Panc1 (cell line): ENCODE measurements at regions not wholly inside any gene's neighbourhood (a gene's known extent, or its start where the extent isn't known, plus 50 kb on each side); places are given as distances from the start of the nearest gene placed in this dataset.

Source experiments
- ATAC-seq: fragments of 200-7000 bp; cut with Tn5 transposase; 2 replicates; pipeline ENCODE4 v1.9.1; 2020; ENCODE audit warnings: mild to moderate bottlenecking, moderate library complexity
- BruUV-seq: library from RNA; stranded (reverse); fragments of 400-500 nt; replicated peaks from 2 replicates; lab custom pipeline; 2021; lab: Mats Ljungman, UMichigan
- CTCF ChIA-PET: fragments of 300-600 bp; sonication (Branson Sonifier 250); formaldehyde crosslinking; loops from one replicate; lab custom pipeline; 2022; ENCODE audit warnings: antibody characterized with exemption; lab: Charles Lee
- POLR2A ChIA-PET: fragments of 300-600 bp; sonication (Branson Sonifier 250); formaldehyde crosslinking; loops from one replicate; lab custom pipeline; 2022; ENCODE audit warnings: antibody characterized with exemption; lab: Charles Lee
- DNase-seq: peaks from one replicate; pipeline ENCODE4 v3.0.0-alpha.2; 2010; ENCODE audit warnings: low read depth, low spot score
- H3K27ac ChIP-seq: 2 replicates; pipeline ENCODE4 v1.5.1; 2011; ENCODE audit warnings: mild to moderate bottlenecking, low read length, inconsistent platforms
- H3K27me3 ChIP-seq: fragments of 200-500 bp; sonication (Bioruptor generic); 2 replicates; pipeline ENCODE4 v1.6.0; 2014; ENCODE audit warnings: low read length, inconsistent platforms; ENCODE audit not compliant: control insufficient read depth, insufficient read depth
- H3K36me3 ChIP-seq: fragments of 200-500 bp; sonication (Bioruptor generic); 2 replicates; pipeline ENCODE4 v1.5.1; 2014; ENCODE audit warnings: inconsistent platforms, mild to moderate bottlenecking, low read length, moderate library complexity; ENCODE audit not compliant: control insufficient read depth, insufficient read depth
- H3K4me1 ChIP-seq: 2 replicates; pipeline ENCODE4 v1.5.1; 2011; ENCODE audit warnings: inconsistent platforms, mild to moderate bottlenecking, low read length, moderate library complexity; ENCODE audit not compliant: control insufficient read depth, insufficient read depth
- H3K4me3 ChIP-seq, 2 experiments: 2 replicates each; pipeline ENCODE4 v1.5.1; 2011 to 2012; ENCODE audit warnings: low read depth in 2 of 2, low read length in 2 of 2, mild to moderate bottlenecking in 2 of 2, inconsistent platforms in 1 of 2, moderate library complexity in 1 of 2
- H3K9me3 ChIP-seq: fragments of 200-500 bp; sonication (Bioruptor generic); 2 replicates; pipeline ENCODE4 v1.5.1; 2014; ENCODE audit warnings: low read depth, mild to moderate bottlenecking, inconsistent platforms, low read length, moderate library complexity; ENCODE audit not compliant: control insufficient read depth, insufficient read depth
- POLR2AphosphoS5 ChIP-seq: IDR thresholded peaks from 2 replicates; pipeline ENCODE4 v1.6.1; 2012; ENCODE audit warnings: mild to moderate bottlenecking, low read depth, low read length, moderate library complexity
- SIN3A ChIP-seq: IDR thresholded peaks from 2 replicates; pipeline ENCODE4 v1.6.1; 2012; ENCODE audit warnings: low read depth, mild to moderate bottlenecking, low read length, moderate library complexity, borderline replicate concordance; ENCODE audit not compliant: insufficient read depth
- TCF7L2 ChIP-seq: IDR thresholded peaks from 2 replicates; pipeline ENCODE4 v1.6.1; 2011; ENCODE audit warnings: mild to moderate bottlenecking, low read depth, low read length, inconsistent platforms
- in situ Hi-C: cut with HindIII; loops from 2 replicates; pipeline ENCODE4 v1.10.0; 2016; ENCODE audit warnings: low sequenced_read_pairs, low pct_unique_long_range_greater_than_20kb
- intact Hi-C: fragments of 100-400 bp; cut with micrococcal nuclease; formaldehyde crosslinking; loops from one replicate; pipeline ENCODE4 v1.10.0; 2022; ENCODE audit not compliant: unreplicated experiment
- TF ChIP-seq, protein P1 (sequence below): fragments of 450-650 bp; IDR thresholded peaks from 2 replicates; pipeline ENCODE4 v1.5.1; 2017; ENCODE audit warnings: mild to moderate bottlenecking
- TF ChIP-seq, protein P2 (sequence below), 2 experiments: IDR thresholded peaks; 2 replicates each; pipeline ENCODE4 v1.6.1; 2011 to 2012; ENCODE audit warnings: low read depth in 2 of 2, control low read depth in 1 of 2, low read length in 1 of 2, mild to moderate bottlenecking in 1 of 2, moderate library complexity in 1 of 2; ENCODE audit not compliant: insufficient read depth in 1 of 2

DNA sequence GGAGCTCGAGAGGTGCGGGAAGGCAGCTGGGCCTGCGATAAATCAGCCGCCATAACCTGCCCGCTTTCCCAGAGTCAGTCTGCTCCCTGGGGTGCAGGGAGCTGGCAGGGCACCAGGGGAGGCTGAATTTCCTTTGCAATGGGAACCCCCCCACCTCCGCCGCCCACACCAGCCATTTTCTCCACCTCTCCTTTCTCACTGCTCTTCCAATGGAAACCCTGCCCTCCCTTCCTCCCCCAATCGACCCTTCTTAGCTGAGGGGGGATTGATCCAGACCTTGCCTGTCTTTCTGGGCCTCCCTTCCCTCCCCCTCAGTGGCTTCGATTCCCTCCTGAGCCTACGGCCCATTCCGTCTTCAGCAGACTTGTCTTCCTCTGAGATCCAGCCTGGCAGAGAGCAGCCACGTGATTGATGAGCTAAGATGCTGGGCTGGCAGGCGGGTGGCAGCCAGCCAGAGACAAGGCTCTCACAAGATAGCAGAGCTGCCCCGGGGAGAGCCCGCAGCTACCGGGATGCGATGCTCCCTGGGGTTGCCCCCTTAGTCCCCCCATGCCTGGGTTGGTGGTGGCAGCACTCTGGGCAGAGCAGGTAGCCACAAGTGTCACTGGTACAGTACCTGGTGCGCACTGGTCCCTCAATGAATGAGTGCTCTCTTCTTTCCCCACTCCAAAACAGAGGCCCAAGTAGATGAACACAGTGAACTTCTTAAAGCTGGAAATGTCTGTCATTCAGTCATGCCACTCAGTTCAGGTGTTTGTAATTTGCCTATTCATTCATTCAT, 53.7 kb upstream of the FABP6 start:
- intact Hi-C loops: no loop called here
- ChIA-PET CTCF (interaction anchor here (0.7 kb wide), 1 partner anchor 243 kb away, joined by 5 read pairs; the partner anchor contains the start of gene SLU7), POLR2A (interaction anchor here (0.7 kb wide), 1 partner anchor 46 kb away, joined by 5 read pairs; no protein-coding TSS in a partner anchor)
- no peak for DNase-seq
- Histone ChIP-seq H3K9me3 (no peaks in the 10 kb centered on the region), H3K27ac (no peak overlapping the region), H3K27me3 (no peaks in the 10 kb centered on the region), H3K4me1 (no peaks in the 10 kb centered on the region), H3K36me3 (no peaks in the 10 kb centered on the region), H3K4me3 (no peak overlapping the region)
- TF ChIP-seq SIN3A (no peak), TCF7L2 (no peak), POLR2AphosphoS5 (no peak)
- TF ChIP-seq, protein P1, sequence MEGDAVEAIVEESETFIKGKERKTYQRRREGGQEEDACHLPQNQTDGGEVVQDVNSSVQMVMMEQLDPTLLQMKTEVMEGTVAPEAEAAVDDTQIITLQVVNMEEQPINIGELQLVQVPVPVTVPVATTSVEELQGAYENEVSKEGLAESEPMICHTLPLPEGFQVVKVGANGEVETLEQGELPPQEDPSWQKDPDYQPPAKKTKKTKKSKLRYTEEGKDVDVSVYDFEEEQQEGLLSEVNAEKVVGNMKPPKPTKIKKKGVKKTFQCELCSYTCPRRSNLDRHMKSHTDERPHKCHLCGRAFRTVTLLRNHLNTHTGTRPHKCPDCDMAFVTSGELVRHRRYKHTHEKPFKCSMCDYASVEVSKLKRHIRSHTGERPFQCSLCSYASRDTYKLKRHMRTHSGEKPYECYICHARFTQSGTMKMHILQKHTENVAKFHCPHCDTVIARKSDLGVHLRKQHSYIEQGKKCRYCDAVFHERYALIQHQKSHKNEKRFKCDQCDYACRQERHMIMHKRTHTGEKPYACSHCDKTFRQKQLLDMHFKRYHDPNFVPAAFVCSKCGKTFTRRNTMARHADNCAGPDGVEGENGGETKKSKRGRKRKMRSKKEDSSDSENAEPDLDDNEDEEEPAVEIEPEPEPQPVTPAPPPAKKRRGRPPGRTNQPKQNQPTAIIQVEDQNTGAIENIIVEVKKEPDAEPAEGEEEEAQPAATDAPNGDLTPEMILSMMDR: no peak
- TF ChIP-seq, protein P2, sequence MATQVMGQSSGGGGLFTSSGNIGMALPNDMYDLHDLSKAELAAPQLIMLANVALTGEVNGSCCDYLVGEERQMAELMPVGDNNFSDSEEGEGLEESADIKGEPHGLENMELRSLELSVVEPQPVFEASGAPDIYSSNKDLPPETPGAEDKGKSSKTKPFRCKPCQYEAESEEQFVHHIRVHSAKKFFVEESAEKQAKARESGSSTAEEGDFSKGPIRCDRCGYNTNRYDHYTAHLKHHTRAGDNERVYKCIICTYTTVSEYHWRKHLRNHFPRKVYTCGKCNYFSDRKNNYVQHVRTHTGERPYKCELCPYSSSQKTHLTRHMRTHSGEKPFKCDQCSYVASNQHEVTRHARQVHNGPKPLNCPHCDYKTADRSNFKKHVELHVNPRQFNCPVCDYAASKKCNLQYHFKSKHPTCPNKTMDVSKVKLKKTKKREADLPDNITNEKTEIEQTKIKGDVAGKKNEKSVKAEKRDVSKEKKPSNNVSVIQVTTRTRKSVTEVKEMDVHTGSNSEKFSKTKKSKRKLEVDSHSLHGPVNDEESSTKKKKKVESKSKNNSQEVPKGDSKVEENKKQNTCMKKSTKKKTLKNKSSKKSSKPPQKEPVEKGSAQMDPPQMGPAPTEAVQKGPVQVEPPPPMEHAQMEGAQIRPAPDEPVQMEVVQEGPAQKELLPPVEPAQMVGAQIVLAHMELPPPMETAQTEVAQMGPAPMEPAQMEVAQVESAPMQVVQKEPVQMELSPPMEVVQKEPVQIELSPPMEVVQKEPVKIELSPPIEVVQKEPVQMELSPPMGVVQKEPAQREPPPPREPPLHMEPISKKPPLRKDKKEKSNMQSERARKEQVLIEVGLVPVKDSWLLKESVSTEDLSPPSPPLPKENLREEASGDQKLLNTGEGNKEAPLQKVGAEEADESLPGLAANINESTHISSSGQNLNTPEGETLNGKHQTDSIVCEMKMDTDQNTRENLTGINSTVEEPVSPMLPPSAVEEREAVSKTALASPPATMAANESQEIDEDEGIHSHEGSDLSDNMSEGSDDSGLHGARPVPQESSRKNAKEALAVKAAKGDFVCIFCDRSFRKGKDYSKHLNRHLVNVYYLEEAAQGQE (IDR thresholded peaks at IDR 0.05; ENCODE audit: insufficient read depth in 1 of 2, low read depth in 2 of 2, low read length in 1 of 2): no peak
- in situ Hi-C loops: no loop called here
- no TSS peak for BruUV-seq
- no peak for ATAC-seq

- BruUV-seq: no TSS peak
- in situ Hi-C loops: no loop called here
- Histone ChIP-seq H3K27ac (no peak overlapping the region), H3K36me3 (no peaks in the 10 kb centered on the region), H3K4me3 (no peak overlapping the region), H3K9me3 (no peaks in the 10 kb centered on the region), H3K27me3 (no peaks in the 10 kb centered on the region), H3K4me1 (no peaks in the 10 kb centered on the region)
- ATAC-seq: no peak
- DNase-seq: no peak
- POLR2A ChIA-PET: no interaction called here
- TF ChIP-seq POLR2AphosphoS5: no peak
- TF ChIP-seq TCF7L2: no peak
- TF ChIP-seq, protein P2 (IDR thresholded peaks at IDR 0.05; ENCODE audit: insufficient read depth in 1 of 2, low read depth in 2 of 2, low read length in 1 of 2): no peak
- CTCF ChIA-PET: interaction anchor here (0.6 to 0.7 kb wide), 2 partner anchors 197 to 203 kb away, joined by 5 to 13 read pairs; no protein-coding TSS in a partner anchor
- intact Hi-C loops: no loop called here
These were observed 54.4 kb upstream of the FABP6 start for GRCh38 chr5:160174780-160175437.
